ENCODE measurements at regions not wholly inside any gene's neighbourhood (a gene's known extent, or its start where the extent isn't known, plus 50 kb on each side); places are given as distances from the start of the nearest gene placed in this dataset.

GRCh38 chr4:19999775-20000414, 251.8 kb upstream of the SLIT2 start:
- no peak overlapping the region for H3K4me3 ChIP-seq (ENCODE audit: insufficient read depth, low read length, poor library complexity, severe bottlenecking)
- 0 out of 2 replicates have a peak, but pooled peaks cover 2% of the 10 kb centered on the region for H3K9me3 ChIP-seq (ENCODE audit: insufficient read depth, low read length)
- H3K79me2 ChIP-seq (ENCODE audit: insufficient read depth, low read length) = no peaks in the 10 kb centered on the region
- TF ChIP-seq CTCF (IDR thresholded peaks at IDR 0.05; ENCODE audit: insufficient read depth, low read length, poor library complexity, severe bottlenecking) (no peak), EZH2phosphoT487 (conservative IDR thresholded peaks at IDR 0.05; ENCODE audit: low read length) (no peak)
- no peak overlapping the region for H3K9ac ChIP-seq (ENCODE audit: low read length)
- H4K20me1 ChIP-seq (ENCODE audit: low read depth, low read length) = no peaks in the 10 kb centered on the region
- H2AFZ ChIP-seq (ENCODE audit: low read depth, low read length, severe bottlenecking) = no peak overlapping the region
- no peaks in the 10 kb centered on the region for H3K27me3 ChIP-seq (ENCODE audit: low read length)
- no peak overlapping the region for H3K27ac ChIP-seq (ENCODE audit: low read depth, low read length)
- no peaks in the 10 kb centered on the region for H3K36me3 ChIP-seq (ENCODE audit: low read length)
- no peaks in the 10 kb centered on the region for H3K9me2 ChIP-seq (replicated peaks; ENCODE audit: insufficient read depth, low read length)
- H3F3A ChIP-seq (ENCODE audit: insufficient read depth) = no peaks in the 10 kb centered on the region
- no peak overlapping the region for H3K4me2 ChIP-seq (ENCODE audit: low read depth, low read length, poor library complexity, severe bottlenecking)

- H3K4me3 ChIP-seq (ENCODE audit: insufficient read depth, low read length, poor library complexity, severe bottlenecking) = no peak overlapping the region
- no peaks in the 10 kb centered on the region for H3K27me3 ChIP-seq (ENCODE audit: low read length)
- no peak overlapping the region for H3K4me2 ChIP-seq (ENCODE audit: low read depth, low read length, poor library complexity, severe bottlenecking)
- H4K20me1 ChIP-seq (ENCODE audit: low read depth, low read length) = no peaks in the 10 kb centered on the region
- H3K9ac ChIP-seq (ENCODE audit: low read length) = no peak overlapping the region
- no peaks in the 10 kb centered on the region for H3K9me2 ChIP-seq (replicated peaks; ENCODE audit: insufficient read depth, low read length)
- no peak overlapping the region for H2AFZ ChIP-seq (ENCODE audit: low read depth, low read length, severe bottlenecking)
- no peaks in the 10 kb centered on the region for H3F3A ChIP-seq (ENCODE audit: insufficient read depth)
- no peaks in the 10 kb centered on the region for H3K36me3 ChIP-seq (ENCODE audit: low read length)
- no peak for TF ChIP-seq EZH2phosphoT487 (conservative IDR thresholded peaks at IDR 0.05; ENCODE audit: low read length)
- no peak for TF ChIP-seq CTCF (IDR thresholded peaks at IDR 0.05; ENCODE audit: insufficient read depth, low read length, poor library complexity, severe bottlenecking)
- 0 out of 2 replicates have a peak, but pooled peaks cover 2% of the 10 kb centered on the region for H3K9me3 ChIP-seq (ENCODE audit: insufficient read depth, low read length)
- no peak overlapping the region for H3K27ac ChIP-seq (ENCODE audit: low read depth, low read length)
- no peaks in the 10 kb centered on the region for H3K79me2 ChIP-seq (ENCODE audit: insufficient read depth, low read length)
Observed at GRCh38 chr4:19999276-19999675, 252.4 kb upstream of the SLIT2 start.

DNA sequence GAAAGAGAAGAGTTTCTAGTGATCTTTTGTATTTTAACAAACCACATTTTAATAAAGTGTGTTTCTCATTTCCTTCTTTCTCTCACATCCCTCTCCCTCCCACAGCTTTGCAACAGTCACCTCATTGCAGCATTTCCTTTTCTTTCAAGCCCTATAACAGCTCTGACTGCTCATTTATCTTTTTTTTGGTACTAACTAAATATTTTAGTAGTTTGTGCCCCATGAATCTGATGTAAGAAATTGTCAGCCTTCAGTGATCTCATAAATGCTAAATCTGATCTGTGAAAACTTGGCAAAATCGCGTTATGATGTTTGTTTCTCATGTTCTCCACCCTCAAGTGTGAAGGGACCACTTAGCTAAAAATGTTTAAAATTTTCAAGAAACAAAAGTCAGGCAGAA, 258.5 kb upstream of the SLIT2 start:
- Histone ChIP-seq H3K4me2 (ENCODE audit: low read depth, low read length, poor library complexity, severe bottlenecking) (no peak overlapping the region), H3K27ac (ENCODE audit: low read depth, low read length) (no peak overlapping the region)
- TF ChIP-seq CTCF (IDR thresholded peaks at IDR 0.05; ENCODE audit: insufficient read depth, low read length, poor library complexity, severe bottlenecking) (no peak), EZH2phosphoT487 (conservative IDR thresholded peaks at IDR 0.05; ENCODE audit: low read length) (no peak)

More for the DNA sequence above, 258.5 kb upstream of the SLIT2 start:
- no peaks in the 10 kb centered on the region for H4K20me1 ChIP-seq (ENCODE audit: low read depth, low read length)
- no peaks in the 10 kb centered on the region for H3K79me2 ChIP-seq (ENCODE audit: insufficient read depth, low read length)
- H3K9ac ChIP-seq (ENCODE audit: low read length) = no peak overlapping the region
- H3K4me3 ChIP-seq (ENCODE audit: insufficient read depth, low read length, poor library complexity, severe bottlenecking) = no peak overlapping the region
- H3K27me3 ChIP-seq (ENCODE audit: low read length) = no peaks in the 10 kb centered on the region
- no peak overlapping the region for H2AFZ ChIP-seq (ENCODE audit: low read depth, low read length, severe bottlenecking)
- no peaks in the 10 kb centered on the region for H3F3A ChIP-seq (ENCODE audit: insufficient read depth)
- H3K9me2 ChIP-seq (replicated peaks; ENCODE audit: insufficient read depth, low read length) = no peaks in the 10 kb centered on the region
- H3K36me3 ChIP-seq (ENCODE audit: low read length) = no peaks in the 10 kb centered on the region
- H3K9me3 ChIP-seq (ENCODE audit: insufficient read depth, low read length) = no peaks in the 10 kb centered on the region

All from SU-DHL-6 (cell line).